SH-SY5Y (cell line): ENCODE measurements at regions not wholly inside any gene's neighbourhood (a gene's known extent, or its start where the extent isn't known, plus 50 kb on each side); places are given as distances from the start of the nearest gene placed in this dataset.
A peak's percentile ranks its signal among the peaks of the same experiment; 100 is the strongest.

ENCODE experiments used
- GATA2 ChIP-seq: IDR thresholded peaks from 2 replicates; pipeline ENCODE4 v1.6.1; 2011; ENCODE audit warnings: mild to moderate bottlenecking, low read depth, low read length
- GATA3 ChIP-seq: IDR thresholded peaks from 2 replicates; pipeline ENCODE4 v1.6.1; 2011; ENCODE audit warnings: low read depth, mild to moderate bottlenecking, low read length, moderate library complexity

GRCh38 chr1:238258510-238258909 is 367.8 kb upstream of the ZP4 start:
- TF ChIP-seq GATA3 (no peak), GATA2 (no peak)

- no peak for TF ChIP-seq GATA2
- TF ChIP-seq GATA3, result no peak
Measured at GRCh38 chr1:238257018-238257621, 366.4 kb upstream of the ZP4 start.

GRCh38 chr1:238254935-238255334 is 364.2 kb upstream of the ZP4 start:
- TF ChIP-seq GATA2 (no peak), GATA3 (no peak)

- TF ChIP-seq GATA2 (no peak), GATA3 (no peak)
Measured at GRCh38 chr1:238252033-238252802, 361.5 kb upstream of the ZP4 start.

- TF ChIP-seq GATA3 (no peak), GATA2 (no peak)
Measured at GRCh38 chr1:238248356-238248755, 357.6 kb upstream of the ZP4 start.

GRCh38 chr1:238242181-238242580 is 351.5 kb upstream of the ZP4 start:
- TF ChIP-seq GATA3, result no peak
- no peak for TF ChIP-seq GATA2

- TF ChIP-seq GATA2 (no peak), GATA3 (no peak)
Measured at GRCh38 chr1:238241607-238242006, 350.9 kb upstream of the ZP4 start.

- TF ChIP-seq GATA2 (no peak), GATA3 (no peak)
Measured at GRCh38 chr1:238239343-238239742, 348.6 kb upstream of the ZP4 start.

- TF ChIP-seq GATA2 (no peak), GATA3 (no peak)
Measured at GRCh38 chr1:238233966-238234365, 343.2 kb upstream of the ZP4 start.

GRCh38 chr1:238232084-238232710 is 341.5 kb upstream of the ZP4 start:
- TF ChIP-seq GATA3, result 0 out of 2 replicates have a peak, but pooled peaks have one; percentile 13
- TF ChIP-seq GATA2, result no peak

- TF ChIP-seq GATA3, result no peak
- no peak for TF ChIP-seq GATA2
Measured at GRCh38 chr1:238226810-238227209, 336.1 kb upstream of the ZP4 start.

GRCh38 chr1:238223076-238223640 is 332.4 kb upstream of the ZP4 start:
- no peak for TF ChIP-seq GATA2
- TF ChIP-seq GATA3, result no peak

GRCh38 chr1:238221738-238222137 is 331.0 kb upstream of the ZP4 start:
- TF ChIP-seq GATA3, result no peak
- TF ChIP-seq GATA2, result no peak

GRCh38 chr1:238214449-238214848 is 323.7 kb upstream of the ZP4 start:
- TF ChIP-seq GATA3 (no peak), GATA2 (no peak)
